WERI-Rb-1 (cell line): ENCODE measurements at regions not wholly inside any gene's neighbourhood (a gene's known extent, or its start where the extent isn't known, plus 50 kb on each side); places are given as distances from the start of the nearest gene placed in this dataset.

Experiments
- DNase-seq: peaks from one replicate; pipeline ENCODE4 v3.0.0-alpha.2; 2020
- H3K27ac ChIP-seq: fragments of 250-450 bp; sonication (Bioruptor Pico); 2 replicates; pipeline ENCODE4 v1.5.1; 2020; ENCODE audit warnings: mild to moderate bottlenecking, moderate library complexity
- H3K27me3 ChIP-seq: fragments of 250-450 bp; sonication (Bioruptor Pico); 2 replicates; pipeline ENCODE4 v1.5.1; 2021; ENCODE audit warnings: mild to moderate bottlenecking, low read depth, moderate library complexity; ENCODE audit not compliant: insufficient read depth, severe bottlenecking
- H3K36me3 ChIP-seq: fragments of 250-450 bp; sonication (Bioruptor Pico); 2 replicates; pipeline ENCODE4 v1.5.1; 2020; ENCODE audit warnings: mild to moderate bottlenecking, moderate library complexity
- H3K4me3 ChIP-seq: 2 replicates; pipeline ENCODE4 v1.5.1; 2011; ENCODE audit warnings: low read depth, mild to moderate bottlenecking, control low read depth, low read length
- H3K9me3 ChIP-seq: fragments of 250-450 bp; sonication (Bioruptor Pico); 2 replicates; pipeline ENCODE4 v1.5.1; 2021; ENCODE audit warnings: mild to moderate bottlenecking, moderate library complexity; ENCODE audit not compliant: severe bottlenecking
- TF ChIP-seq, protein P1 (sequence below): IDR thresholded peaks from 2 replicates; pipeline ENCODE4 v1.5.1; 2011; ENCODE audit warnings: low read depth, mild to moderate bottlenecking, control low read depth, inconsistent platforms, low read length

DNA sequence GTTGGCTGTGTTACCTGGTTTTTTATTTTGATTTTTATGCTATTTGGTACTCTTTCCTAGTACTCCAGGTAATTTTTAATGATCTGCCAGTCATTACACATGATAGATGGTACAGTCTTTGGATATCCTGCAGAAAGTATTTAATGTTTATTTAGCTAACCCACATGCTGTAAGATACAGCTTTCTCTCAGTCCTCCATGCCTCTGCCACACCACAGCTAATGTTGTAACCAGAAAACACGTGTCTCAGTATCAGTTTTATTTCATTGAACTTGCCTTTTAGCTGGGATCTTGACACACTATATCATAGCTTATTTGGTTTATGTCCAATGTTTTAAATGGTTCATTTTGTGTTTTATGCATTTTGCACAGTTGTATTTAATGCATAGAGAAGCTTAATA lies 1648.4 kb downstream of the KCNT2 start:
- no peaks in the 10 kb centered on the region for H3K9me3 ChIP-seq
- no peak overlapping the region for H3K4me3 ChIP-seq
- TF ChIP-seq, protein P1, sequence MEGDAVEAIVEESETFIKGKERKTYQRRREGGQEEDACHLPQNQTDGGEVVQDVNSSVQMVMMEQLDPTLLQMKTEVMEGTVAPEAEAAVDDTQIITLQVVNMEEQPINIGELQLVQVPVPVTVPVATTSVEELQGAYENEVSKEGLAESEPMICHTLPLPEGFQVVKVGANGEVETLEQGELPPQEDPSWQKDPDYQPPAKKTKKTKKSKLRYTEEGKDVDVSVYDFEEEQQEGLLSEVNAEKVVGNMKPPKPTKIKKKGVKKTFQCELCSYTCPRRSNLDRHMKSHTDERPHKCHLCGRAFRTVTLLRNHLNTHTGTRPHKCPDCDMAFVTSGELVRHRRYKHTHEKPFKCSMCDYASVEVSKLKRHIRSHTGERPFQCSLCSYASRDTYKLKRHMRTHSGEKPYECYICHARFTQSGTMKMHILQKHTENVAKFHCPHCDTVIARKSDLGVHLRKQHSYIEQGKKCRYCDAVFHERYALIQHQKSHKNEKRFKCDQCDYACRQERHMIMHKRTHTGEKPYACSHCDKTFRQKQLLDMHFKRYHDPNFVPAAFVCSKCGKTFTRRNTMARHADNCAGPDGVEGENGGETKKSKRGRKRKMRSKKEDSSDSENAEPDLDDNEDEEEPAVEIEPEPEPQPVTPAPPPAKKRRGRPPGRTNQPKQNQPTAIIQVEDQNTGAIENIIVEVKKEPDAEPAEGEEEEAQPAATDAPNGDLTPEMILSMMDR, result no peak
- no peaks in the 10 kb centered on the region for H3K36me3 ChIP-seq
- no peak for DNase-seq
- no peaks in the 10 kb centered on the region for H3K27me3 ChIP-seq
- H3K27ac ChIP-seq, result no peak overlapping the region

DNA sequence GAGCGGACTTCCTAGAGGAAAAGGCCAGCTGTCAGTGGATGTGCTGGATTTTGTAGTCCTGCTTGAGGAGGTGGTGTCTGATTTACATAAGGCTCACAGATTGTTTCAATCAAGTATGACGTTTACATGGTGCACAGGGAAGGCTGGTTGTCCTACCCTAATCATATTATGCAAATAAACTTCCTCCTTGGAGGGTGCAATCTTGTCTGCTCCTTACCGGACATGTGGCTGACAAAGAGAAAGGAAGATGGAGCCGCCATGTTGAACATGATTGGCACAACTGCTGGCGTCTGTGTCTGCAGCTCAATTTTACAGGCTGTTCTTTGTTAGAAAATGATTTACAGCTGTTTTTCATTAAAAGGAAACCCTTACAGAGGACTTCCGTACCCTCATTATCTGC lies 1656.1 kb downstream of the KCNT2 start:
- H3K4me3 ChIP-seq, result no peak overlapping the region
- H3K9me3 ChIP-seq, result no peaks in the 10 kb centered on the region
- H3K36me3 ChIP-seq, result no peaks in the 10 kb centered on the region
- H3K27ac ChIP-seq, result no peak overlapping the region
- DNase-seq, result no peak
- no peaks in the 10 kb centered on the region for H3K27me3 ChIP-seq
- TF ChIP-seq, protein P1, result no peak

DNA sequence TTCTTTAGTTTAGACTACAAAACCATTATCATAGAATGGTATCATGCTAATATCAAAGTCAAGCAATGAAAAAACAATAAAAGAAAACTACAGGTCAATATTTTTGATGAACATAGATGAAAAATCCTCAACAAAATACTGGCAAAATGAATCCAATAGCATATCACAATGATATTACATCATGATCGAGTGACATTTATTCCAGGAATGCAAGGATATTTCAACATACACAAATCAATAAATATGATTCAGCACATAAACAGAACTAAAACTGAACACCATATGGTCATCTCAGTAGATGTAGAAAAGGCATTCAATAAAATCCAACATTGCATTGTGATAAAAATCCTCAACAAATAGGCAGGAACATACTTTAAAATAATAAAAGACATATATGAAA lies 1657.7 kb downstream of the KCNT2 start:
- TF ChIP-seq, protein P1, result no peak
- no peak for DNase-seq
- no peaks in the 10 kb centered on the region for H3K27me3 ChIP-seq
- H3K4me3 ChIP-seq, result no peak overlapping the region
- no peaks in the 10 kb centered on the region for H3K36me3 ChIP-seq
- H3K27ac ChIP-seq, result no peak overlapping the region
- no peaks in the 10 kb centered on the region for H3K9me3 ChIP-seq

DNA sequence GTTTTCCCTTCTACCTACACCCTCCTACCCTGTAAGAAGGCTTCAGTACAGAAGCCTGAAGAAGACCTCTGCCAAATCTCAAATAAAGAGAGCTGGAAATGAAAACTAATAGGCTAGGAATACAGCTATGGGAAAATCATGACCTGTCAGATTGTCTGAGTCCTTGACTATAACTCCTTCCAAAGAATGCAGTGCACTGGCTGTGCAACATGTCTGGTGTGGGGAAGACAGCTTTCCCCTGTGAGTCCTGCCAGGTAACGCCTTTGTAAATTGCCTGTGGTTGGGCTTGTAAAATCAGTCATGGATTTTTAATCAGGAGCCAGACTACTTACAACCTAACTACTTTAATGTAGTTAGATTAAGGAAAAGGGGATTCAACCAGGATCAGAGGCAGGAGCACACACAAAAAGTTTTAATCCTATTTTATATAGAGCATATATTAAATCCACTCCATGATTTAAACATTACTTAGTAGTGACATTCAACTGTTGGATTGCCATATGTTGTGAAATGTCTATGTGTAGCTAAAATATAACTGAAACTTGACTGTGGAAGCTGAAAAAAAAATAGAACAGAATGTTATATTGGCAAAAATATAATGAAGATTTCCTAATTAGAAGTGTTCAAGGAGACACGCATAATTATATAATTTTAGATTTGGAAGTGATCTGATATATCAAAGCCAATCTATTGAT lies 1667.8 kb downstream of the KCNT2 start:
- no peaks in the 10 kb centered on the region for H3K36me3 ChIP-seq
- DNase-seq, result peak; percentile 45
- no peak overlapping the region for H3K4me3 ChIP-seq
- TF ChIP-seq, protein P1, result no peak
- H3K9me3 ChIP-seq, result no peaks in the 10 kb centered on the region
- H3K27me3 ChIP-seq, result no peaks in the 10 kb centered on the region
- no peak overlapping the region for H3K27ac ChIP-seq

DNA sequence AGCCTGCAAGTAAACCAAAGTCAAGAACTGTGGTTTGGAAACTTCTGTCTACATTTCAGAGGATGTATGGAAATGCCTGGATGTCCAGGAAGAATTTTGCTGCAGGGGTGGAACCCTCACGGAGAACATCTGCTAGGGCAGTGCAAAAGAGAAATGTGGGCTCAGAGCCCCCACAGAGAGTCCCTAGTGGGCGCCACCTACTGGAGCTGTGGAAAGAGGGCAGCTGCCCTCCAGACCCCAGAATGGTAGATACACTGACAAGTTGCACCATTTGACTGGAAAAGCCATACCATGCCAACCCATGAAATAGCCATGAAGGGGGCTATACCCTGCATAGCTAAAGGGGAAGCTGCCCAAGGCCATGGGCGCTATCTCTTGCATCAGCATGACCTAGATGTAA lies 1672.4 kb downstream of the KCNT2 start:
- H3K36me3 ChIP-seq, result no peaks in the 10 kb centered on the region
- no peak overlapping the region for H3K27ac ChIP-seq
- no peaks in the 10 kb centered on the region for H3K27me3 ChIP-seq
- H3K4me3 ChIP-seq, result no peak overlapping the region
- no peaks in the 10 kb centered on the region for H3K9me3 ChIP-seq
- TF ChIP-seq, protein P1, result peak; percentile 54
- DNase-seq, result no peak

DNA sequence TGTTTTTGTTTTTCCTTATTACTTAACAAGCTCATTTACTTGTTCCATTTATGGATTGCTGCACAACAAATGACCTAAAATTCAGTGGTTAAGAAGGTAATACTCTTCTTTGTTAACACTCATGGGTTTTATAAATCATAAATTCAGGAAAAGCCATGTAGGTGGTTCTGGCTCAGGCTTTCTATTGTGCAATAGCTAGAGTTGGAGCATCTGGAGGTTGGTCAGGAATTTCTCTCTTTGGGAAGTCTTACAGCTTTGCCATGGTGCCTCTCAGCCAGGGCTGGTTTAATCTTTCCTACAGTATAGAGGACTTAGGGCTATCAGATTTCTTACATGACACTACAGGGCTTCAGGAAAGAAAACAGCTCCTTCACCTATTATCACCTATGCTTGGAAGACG lies 1677.1 kb downstream of the KCNT2 start:
- H3K27me3 ChIP-seq, result no peaks in the 10 kb centered on the region
- no peak overlapping the region for H3K27ac ChIP-seq
- H3K4me3 ChIP-seq, result no peak overlapping the region
- no peaks in the 10 kb centered on the region for H3K9me3 ChIP-seq
- no peak for DNase-seq
- H3K36me3 ChIP-seq, result no peaks in the 10 kb centered on the region
- TF ChIP-seq, protein P1, result no peak
